ENCODE measurements at regions not wholly inside any gene's neighbourhood (a gene's known extent, or its start where the extent isn't known, plus 50 kb on each side); places are given as distances from the start of the nearest gene placed in this dataset.
"Not testable (repeated sequence)": the region's sequence is repeated elsewhere in the genome, so short reads cannot be mapped to it uniquely, and the experiment has no call there.

DNA sequence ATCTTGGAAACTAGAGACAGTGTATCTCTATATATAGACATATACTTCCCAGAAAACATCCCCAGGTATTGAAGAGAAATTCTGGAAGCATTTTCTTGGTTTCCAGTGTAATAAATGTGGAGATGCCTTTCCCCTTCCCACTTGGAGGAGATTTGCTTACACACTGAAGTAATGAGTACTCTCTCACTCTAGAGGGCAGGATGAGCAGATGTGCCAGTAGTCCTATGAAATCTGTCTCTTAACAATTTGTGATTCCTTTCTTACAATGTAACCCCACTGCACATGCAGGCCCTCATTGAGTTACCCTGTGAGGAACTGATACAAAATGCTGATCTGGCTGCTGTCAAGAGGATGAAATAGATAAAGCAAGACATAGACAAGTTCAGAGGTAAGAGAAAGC is 567.2 kb downstream of the SLCO4C1 start:
- ATAC-seq (ENCODE audit: low FRiP score) (no peak), DNase-seq (ENCODE audit: low spot score) (no peak)
- TF ChIP-seq, protein P1, sequence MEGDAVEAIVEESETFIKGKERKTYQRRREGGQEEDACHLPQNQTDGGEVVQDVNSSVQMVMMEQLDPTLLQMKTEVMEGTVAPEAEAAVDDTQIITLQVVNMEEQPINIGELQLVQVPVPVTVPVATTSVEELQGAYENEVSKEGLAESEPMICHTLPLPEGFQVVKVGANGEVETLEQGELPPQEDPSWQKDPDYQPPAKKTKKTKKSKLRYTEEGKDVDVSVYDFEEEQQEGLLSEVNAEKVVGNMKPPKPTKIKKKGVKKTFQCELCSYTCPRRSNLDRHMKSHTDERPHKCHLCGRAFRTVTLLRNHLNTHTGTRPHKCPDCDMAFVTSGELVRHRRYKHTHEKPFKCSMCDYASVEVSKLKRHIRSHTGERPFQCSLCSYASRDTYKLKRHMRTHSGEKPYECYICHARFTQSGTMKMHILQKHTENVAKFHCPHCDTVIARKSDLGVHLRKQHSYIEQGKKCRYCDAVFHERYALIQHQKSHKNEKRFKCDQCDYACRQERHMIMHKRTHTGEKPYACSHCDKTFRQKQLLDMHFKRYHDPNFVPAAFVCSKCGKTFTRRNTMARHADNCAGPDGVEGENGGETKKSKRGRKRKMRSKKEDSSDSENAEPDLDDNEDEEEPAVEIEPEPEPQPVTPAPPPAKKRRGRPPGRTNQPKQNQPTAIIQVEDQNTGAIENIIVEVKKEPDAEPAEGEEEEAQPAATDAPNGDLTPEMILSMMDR (IDR thresholded peaks at IDR 0.05) = no peak

DNA sequence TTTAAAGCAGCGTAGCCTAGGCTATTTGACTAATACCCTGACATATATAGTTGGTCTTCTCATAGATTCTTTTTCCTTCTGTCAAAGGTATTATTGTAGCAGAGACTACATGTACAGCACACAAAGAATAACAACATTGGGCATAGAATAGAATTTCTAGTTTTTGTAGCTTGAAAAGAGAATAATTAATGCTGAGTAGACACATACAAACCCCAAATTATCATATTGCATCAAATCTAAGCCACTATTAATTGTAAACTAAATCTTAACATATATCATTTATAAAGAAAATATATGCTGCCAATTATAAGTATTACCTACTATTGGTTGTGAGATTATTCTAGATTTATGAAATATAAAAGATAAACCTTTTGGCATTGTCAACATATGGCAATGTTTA is 574.5 kb downstream of the SLCO4C1 start:
- TF ChIP-seq, protein P1 (IDR thresholded peaks at IDR 0.05) = no peak
- no peak for ATAC-seq (ENCODE audit: low FRiP score)
- DNase-seq (ENCODE audit: low spot score) = no peak

DNA sequence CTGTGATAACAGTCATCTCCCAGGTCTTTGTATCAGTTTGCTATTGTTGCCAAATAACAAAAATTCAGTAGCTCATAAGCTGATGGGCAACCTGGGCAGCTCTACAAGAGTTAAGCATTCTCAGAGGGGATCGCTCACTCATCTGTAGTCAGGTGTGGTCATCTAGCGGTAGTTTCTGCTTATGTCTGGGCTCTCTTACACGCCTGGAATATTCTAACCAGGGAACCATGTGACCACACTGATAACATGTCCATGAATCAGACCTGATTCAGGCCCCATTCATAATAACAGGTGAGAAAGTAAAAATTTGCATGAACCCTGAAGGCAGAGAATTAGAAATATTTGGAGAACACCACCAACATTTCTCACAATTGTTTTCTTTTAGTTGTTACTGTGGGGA is 576.1 kb downstream of the SLCO4C1 start:
- TF ChIP-seq, protein P1 (IDR thresholded peaks at IDR 0.05) = no peak
- ATAC-seq (ENCODE audit: low FRiP score) (no peak), DNase-seq (ENCODE audit: low spot score) (no peak)

DNA sequence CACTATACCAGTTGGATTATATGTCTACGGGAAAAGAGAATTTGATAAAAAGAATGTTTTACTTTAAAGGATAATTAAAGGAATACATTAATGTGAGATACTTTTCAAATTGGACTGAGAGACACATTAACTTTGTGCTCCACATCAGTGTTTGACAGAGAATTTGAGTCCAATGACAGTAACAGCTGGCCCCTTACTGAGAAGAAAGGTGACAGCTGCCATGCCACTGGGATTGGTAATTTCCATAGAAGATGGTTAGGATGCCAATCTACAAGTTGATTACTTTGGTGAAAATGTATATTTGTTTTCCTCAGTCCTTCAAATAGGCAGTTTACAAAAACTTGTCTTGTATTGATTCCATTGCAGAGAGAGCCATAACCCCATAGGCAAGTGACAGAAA is 578.4 kb downstream of the SLCO4C1 start:
- DNase-seq (ENCODE audit: low spot score) (no peak), ATAC-seq (ENCODE audit: low FRiP score) (no peak)
- TF ChIP-seq, protein P1 (IDR thresholded peaks at IDR 0.05) = no peak

DNA sequence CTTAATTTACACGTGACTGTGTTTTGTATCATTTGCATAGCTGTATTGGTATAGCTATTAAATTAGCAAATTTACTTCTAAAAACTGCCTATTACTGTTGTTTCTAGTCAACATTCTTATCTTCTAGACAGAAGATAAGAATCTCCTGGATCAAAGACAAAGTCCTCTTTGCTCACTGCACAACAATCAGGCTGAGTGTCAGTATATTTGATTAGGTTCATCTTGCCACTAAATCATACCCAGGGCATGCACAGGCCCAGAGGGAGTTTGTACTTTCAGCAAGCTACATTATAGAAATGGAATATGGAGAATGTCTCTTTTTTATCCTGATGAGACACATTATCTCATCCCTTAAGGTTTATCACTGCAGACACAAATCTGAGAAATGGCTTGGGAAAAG is 579.1 kb downstream of the SLCO4C1 start:
- TF ChIP-seq, protein P1 (IDR thresholded peaks at IDR 0.05) = no peak
- ATAC-seq (ENCODE audit: low FRiP score) = no peak
- DNase-seq (ENCODE audit: low spot score) = no peak

DNA sequence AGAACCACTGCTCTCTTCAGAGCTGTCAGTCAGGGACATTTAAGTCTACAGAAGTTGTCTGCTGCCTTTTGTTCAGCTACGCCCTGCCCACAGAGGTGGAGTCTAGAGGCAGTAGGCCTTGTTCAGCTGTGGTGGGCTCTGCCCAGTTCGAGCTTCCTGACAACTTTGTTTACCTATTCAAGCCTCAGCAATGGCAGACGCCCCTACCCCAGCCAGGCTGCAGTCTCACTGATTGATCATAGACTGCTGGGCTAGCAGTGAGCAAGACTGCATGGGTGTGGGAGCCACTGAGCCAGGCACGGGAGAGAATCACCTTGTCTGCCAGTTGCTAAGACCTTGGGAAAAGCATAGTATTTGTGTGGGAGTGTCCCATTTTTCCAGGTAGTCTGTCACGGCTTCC is 580.3 kb downstream of the SLCO4C1 start:
- ATAC-seq (ENCODE audit: low FRiP score); DNase-seq (ENCODE audit: low spot score): not testable (repeated sequence)

DNA sequence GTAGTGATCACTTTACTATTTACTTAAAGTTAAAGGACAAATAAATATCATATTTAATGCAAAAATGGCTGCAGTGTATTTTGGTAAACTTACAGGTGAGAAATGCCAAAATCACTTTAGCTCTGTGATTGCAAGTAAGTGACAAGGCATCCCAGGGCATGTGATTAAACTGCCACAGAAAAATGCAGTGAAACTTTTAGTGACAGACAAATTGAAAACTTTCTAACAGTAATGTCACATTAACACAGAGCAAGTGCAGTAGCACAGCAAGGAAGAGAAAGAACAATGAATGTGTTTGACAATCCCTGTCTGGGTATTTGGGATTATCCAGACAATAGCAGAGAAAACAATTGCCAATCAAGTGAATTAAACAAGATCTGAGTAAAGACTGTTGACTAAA is 606.8 kb downstream of the SLCO4C1 start:
- DNase-seq (ENCODE audit: low spot score) (no peak), ATAC-seq (ENCODE audit: low FRiP score) (no peak)
- TF ChIP-seq, protein P1 (IDR thresholded peaks at IDR 0.05) = no peak

DNA sequence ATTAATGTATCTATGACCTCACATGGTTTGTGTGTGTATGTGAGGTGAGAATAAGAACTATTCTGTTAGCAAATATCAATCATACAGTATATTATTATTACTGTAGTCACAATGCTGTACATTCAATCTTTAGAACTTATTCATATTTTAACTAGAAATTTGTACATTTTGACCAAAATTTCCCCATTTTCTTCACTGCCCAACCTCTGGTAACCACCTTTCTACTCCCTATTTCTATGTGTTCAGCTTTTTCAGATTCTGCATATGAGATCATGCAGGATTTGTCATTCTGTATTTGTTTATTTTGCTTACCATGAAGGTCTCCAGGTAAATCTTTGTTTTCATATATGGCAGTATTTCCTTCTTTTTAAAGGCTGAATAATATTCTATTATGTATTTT is 607.9 kb downstream of the SLCO4C1 start:
- ATAC-seq (ENCODE audit: low FRiP score) (no peak), DNase-seq (ENCODE audit: low spot score) (no peak)
- TF ChIP-seq, protein P1 (IDR thresholded peaks at IDR 0.05) = no peak
